WERI-Rb-1 (cell line): ENCODE measurements at regions not wholly inside any gene's neighbourhood (a gene's known extent, or its start where the extent isn't known, plus 50 kb on each side); places are given as distances from the start of the nearest gene placed in this dataset.

Source experiments
- DNase-seq: peaks from one replicate; pipeline ENCODE4 v3.0.0-alpha.2; 2020
- H3K27ac ChIP-seq: fragments of 250-450 bp; sonication (Bioruptor Pico); 2 replicates; pipeline ENCODE4 v1.5.1; 2020; ENCODE audit warnings: mild to moderate bottlenecking, moderate library complexity
- H3K27me3 ChIP-seq: fragments of 250-450 bp; sonication (Bioruptor Pico); 2 replicates; pipeline ENCODE4 v1.5.1; 2021; ENCODE audit warnings: mild to moderate bottlenecking, low read depth, moderate library complexity; ENCODE audit not compliant: insufficient read depth, severe bottlenecking
- H3K36me3 ChIP-seq: fragments of 250-450 bp; sonication (Bioruptor Pico); 2 replicates; pipeline ENCODE4 v1.5.1; 2020; ENCODE audit warnings: mild to moderate bottlenecking, moderate library complexity
- H3K4me3 ChIP-seq: 2 replicates; pipeline ENCODE4 v1.5.1; 2011; ENCODE audit warnings: low read depth, mild to moderate bottlenecking, control low read depth, low read length
- H3K9me3 ChIP-seq: fragments of 250-450 bp; sonication (Bioruptor Pico); 2 replicates; pipeline ENCODE4 v1.5.1; 2021; ENCODE audit warnings: mild to moderate bottlenecking, moderate library complexity; ENCODE audit not compliant: severe bottlenecking
- TF ChIP-seq, protein P1 (sequence below): IDR thresholded peaks from 2 replicates; pipeline ENCODE4 v1.5.1; 2011; ENCODE audit warnings: low read depth, mild to moderate bottlenecking, control low read depth, inconsistent platforms, low read length

DNA sequence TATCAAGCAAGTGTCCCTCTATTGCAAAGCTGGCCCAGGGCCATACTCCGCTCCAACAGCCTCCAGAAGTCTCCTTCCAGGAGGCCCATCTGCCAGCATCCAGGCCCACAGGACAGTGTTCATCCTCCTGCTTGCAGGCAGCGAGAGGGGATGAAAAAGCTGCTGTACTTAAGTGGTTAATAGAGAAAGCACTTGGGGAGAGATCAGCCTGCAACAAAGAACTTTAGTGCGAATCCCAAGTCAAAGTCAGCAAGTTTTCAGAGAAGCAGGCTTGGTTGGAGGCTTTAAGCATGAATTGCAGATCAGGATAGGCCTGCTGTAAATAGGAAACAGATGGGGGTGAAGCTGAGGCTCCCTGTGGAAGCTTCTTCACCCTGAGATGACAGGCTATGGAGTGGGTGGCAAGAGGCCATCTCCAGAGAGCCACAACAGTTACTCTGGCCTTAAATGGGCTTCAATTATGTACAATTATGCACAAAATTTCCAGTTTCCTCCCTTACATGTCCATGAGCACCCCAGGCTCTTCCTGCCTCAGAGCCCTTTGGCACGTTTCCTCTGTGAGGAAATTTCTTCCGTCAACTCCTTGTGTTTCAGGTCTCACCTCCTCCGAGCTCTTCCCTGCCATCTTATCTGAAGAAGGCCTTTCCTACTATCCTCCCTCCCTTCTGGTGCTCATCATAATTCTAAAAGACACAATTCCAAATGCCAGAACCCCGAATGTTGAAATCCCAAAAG lies 98.0 kb upstream of the NR3C1 start:
- Histone ChIP-seq H3K4me3 (no peak overlapping the region), H3K36me3 (no peaks in the 10 kb centered on the region), H3K27ac (no peak overlapping the region), H3K9me3 (no peaks in the 10 kb centered on the region), H3K27me3 (no peaks in the 10 kb centered on the region)
- TF ChIP-seq, protein P1, sequence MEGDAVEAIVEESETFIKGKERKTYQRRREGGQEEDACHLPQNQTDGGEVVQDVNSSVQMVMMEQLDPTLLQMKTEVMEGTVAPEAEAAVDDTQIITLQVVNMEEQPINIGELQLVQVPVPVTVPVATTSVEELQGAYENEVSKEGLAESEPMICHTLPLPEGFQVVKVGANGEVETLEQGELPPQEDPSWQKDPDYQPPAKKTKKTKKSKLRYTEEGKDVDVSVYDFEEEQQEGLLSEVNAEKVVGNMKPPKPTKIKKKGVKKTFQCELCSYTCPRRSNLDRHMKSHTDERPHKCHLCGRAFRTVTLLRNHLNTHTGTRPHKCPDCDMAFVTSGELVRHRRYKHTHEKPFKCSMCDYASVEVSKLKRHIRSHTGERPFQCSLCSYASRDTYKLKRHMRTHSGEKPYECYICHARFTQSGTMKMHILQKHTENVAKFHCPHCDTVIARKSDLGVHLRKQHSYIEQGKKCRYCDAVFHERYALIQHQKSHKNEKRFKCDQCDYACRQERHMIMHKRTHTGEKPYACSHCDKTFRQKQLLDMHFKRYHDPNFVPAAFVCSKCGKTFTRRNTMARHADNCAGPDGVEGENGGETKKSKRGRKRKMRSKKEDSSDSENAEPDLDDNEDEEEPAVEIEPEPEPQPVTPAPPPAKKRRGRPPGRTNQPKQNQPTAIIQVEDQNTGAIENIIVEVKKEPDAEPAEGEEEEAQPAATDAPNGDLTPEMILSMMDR = no peak
- DNase-seq = peak; percentile 9

DNA sequence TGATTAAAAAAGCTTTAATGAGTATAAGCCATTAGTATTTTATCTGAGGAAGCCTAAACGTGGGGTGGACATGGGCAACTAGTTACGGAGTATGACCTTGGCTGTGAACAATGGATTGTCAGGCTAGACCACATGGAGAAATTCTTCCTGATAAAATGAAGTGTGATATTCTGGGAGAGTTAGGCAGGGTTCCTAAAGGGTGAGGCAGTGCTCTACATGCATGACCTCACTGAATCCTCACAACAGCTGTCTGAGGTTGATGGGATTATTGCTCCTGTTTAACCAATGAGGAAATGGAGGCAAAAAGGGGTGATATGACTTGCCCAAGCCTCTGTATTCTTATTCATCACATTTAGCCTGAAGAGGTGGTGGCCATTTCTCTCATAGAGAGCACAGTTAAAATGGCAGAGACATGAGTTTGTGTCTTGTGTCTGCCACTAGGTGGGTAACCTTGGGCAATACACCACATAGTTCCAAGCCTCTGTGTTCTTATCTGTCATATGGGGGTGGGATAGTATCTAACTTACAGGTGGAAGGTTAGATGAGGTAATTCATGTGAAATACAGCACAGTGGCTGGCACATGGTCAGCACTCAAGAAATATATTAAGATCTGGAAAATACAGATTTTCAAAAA lies 96.1 kb upstream of the NR3C1 start:
- no peak for DNase-seq
- H3K36me3 ChIP-seq = no peaks in the 10 kb centered on the region
- no peaks in the 10 kb centered on the region for H3K9me3 ChIP-seq
- H3K27me3 ChIP-seq = no peaks in the 10 kb centered on the region
- no peak overlapping the region for H3K27ac ChIP-seq
- TF ChIP-seq, protein P1 = no peak
- no peak overlapping the region for H3K4me3 ChIP-seq

DNA sequence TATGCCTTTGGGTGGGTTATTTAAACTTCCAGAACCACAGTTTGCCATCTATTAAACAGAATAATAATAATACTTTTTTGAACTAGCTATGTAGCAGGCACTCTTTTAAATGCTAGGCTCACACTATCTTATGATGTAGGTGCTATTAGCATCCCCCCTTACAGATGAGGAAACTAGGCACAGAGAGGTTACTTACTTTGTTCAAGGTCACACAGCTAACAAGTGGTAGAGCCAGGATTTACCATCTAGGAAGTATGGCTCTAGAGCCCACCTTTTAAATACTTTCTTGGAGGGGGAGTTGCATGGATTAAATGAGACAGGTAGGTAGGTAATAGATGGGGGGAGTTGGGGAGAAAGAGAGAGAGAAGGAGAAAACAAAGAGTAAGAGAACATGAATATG lies 95.3 kb upstream of the NR3C1 start:
- Histone ChIP-seq H3K36me3 (no peaks in the 10 kb centered on the region), H3K4me3 (no peak overlapping the region), H3K27me3 (no peaks in the 10 kb centered on the region), H3K27ac (no peak overlapping the region), H3K9me3 (no peaks in the 10 kb centered on the region)
- TF ChIP-seq, protein P1 = no peak
- no peak for DNase-seq

DNA sequence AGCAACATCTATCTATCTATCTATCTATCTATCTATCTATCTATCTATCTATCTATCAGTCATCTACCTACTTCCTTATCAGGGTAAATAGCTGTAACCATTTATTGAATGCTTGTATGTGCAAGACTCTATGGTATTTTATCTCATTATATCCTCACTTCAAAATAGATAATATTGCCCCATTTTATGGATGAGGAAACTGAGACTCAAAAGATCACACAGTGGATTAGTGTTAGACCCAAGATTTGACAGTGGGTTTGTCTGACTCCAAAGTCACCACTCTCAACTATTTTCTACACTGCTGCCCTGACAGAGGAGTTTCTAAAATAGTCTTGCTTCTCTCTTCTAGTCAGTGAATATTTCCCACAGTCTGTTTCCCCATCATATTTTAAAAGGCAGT lies 94.3 kb upstream of the NR3C1 start:
- TF ChIP-seq, protein P1 = no peak
- H3K9me3 ChIP-seq = no peaks in the 10 kb centered on the region
- no peak for DNase-seq
- H3K27me3 ChIP-seq = no peaks in the 10 kb centered on the region
- H3K4me3 ChIP-seq = no peak overlapping the region
- H3K27ac ChIP-seq = no peak overlapping the region
- no peaks in the 10 kb centered on the region for H3K36me3 ChIP-seq

DNA sequence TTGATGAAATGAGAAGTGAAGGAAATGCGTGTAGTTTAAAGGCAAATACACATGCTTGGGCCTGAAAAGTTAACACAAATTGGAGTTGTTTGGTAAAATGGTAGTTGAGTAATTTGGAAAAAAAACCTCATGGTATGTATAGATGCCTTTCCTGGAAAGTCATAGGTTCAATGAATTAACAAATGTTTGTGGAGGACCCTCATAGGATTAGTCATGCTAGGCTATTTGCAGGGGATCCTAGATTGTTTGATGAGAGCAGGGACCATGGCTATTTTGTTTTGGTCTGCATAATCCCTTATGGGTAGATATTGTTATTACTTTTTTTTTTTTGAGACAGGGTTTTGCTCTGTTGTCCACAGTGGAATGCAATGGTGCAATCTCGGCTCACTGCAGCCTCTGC lies 93.5 kb upstream of the NR3C1 start:
- Histone ChIP-seq H3K27me3 (no peaks in the 10 kb centered on the region), H3K36me3 (no peaks in the 10 kb centered on the region), H3K27ac (no peak overlapping the region), H3K9me3 (no peaks in the 10 kb centered on the region), H3K4me3 (no peak overlapping the region)
- TF ChIP-seq, protein P1 = no peak
- DNase-seq = no peak

DNA sequence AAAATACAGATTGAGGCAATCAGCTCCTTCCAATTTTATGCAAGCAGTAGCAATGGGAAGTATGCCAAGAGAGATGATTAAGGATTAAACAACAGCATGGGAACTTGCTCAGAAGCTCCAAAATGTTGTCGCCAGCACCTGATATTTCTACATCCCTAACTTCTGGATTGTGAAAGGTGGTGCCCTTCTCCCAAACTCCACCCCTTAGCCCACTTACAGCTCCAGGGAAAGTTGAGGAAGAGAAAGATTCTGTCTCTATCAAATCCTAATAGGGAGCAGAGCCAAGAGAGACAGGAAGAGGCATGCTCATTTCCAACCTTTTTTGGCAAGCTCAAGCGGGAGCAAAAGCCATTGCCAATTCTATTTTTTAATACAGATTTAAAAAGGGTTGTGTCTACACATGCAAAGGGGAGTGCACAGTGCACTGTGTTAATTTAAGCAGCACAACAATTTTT lies 92.4 kb upstream of the NR3C1 start:
- no peaks in the 10 kb centered on the region for H3K9me3 ChIP-seq
- no peak for DNase-seq
- H3K27me3 ChIP-seq = no peaks in the 10 kb centered on the region
- H3K36me3 ChIP-seq = no peaks in the 10 kb centered on the region
- H3K27ac ChIP-seq = no peak overlapping the region
- TF ChIP-seq, protein P1 = no peak
- no peak overlapping the region for H3K4me3 ChIP-seq
